Epidermal melanocyte (primary cell): ENCODE measurements at regions not wholly inside any gene's neighbourhood (a gene's known extent, or its start where the extent isn't known, plus 50 kb on each side); places are given as distances from the start of the nearest gene placed in this dataset.
"Not testable (repeated sequence)": the region's sequence is repeated elsewhere in the genome, so short reads cannot be mapped to it uniquely, and the experiment has no call there.

Experiments used
- DNase-seq: peaks from one replicate; pipeline ENCODE4 v3.0.0; 2011; ENCODE audit warnings: low spot score; ENCODE audit not compliant: insufficient read length

- DNase-seq = no peak
These were observed 452.7 kb upstream of the KLHL29 start for GRCh38 chr2:22932288-22932687.

- no peak for DNase-seq
These were observed 450.2 kb upstream of the KLHL29 start for GRCh38 chr2:22934747-22935146.

GRCh38 chr2:22942441-22942840, 442.5 kb upstream of the KLHL29 start:
- no peak for DNase-seq

- no peak for DNase-seq
These were observed 440.8 kb upstream of the KLHL29 start for GRCh38 chr2:22944143-22944542.

- no peak for DNase-seq
These were observed 438.4 kb upstream of the KLHL29 start for GRCh38 chr2:22946553-22946952.

GRCh38 chr2:22947741-22948140, 437.2 kb upstream of the KLHL29 start:
- DNase-seq = no peak

GRCh38 chr2:22950431-22950830, 434.5 kb upstream of the KLHL29 start:
- DNase-seq = no peak

GRCh38 chr2:22952656-22953225, 432.2 kb upstream of the KLHL29 start:
- DNase-seq = no peak

GRCh38 chr2:22957446-22957845, 427.5 kb upstream of the KLHL29 start:
- DNase-seq = no peak

GRCh38 chr2:22958308-22958707, 426.7 kb upstream of the KLHL29 start:
- no peak for DNase-seq

GRCh38 chr2:22967756-22968155, 417.2 kb upstream of the KLHL29 start:
- DNase-seq = no peak

- DNase-seq = no peak
These were observed 414.5 kb upstream of the KLHL29 start for GRCh38 chr2:22970284-22970975.

- no peak for DNase-seq
These were observed 414.0 kb upstream of the KLHL29 start for GRCh38 chr2:22970991-22971390.

GRCh38 chr2:22981785-22982184, 403.2 kb upstream of the KLHL29 start:
- DNase-seq = no peak

GRCh38 chr2:22984152-22984551, 400.8 kb upstream of the KLHL29 start:
- DNase-seq = not testable (repeated sequence)

- no peak for DNase-seq
These were observed 394.7 kb upstream of the KLHL29 start for GRCh38 chr2:22990246-22990645.

- DNase-seq = no peak
These were observed 393.1 kb upstream of the KLHL29 start for GRCh38 chr2:22991844-22992243.

GRCh38 chr2:22992441-22992840, 392.5 kb upstream of the KLHL29 start:
- DNase-seq = no peak

GRCh38 chr2:22993250-22993649, 391.7 kb upstream of the KLHL29 start:
- DNase-seq = no peak

GRCh38 chr2:22995576-22995975, 389.4 kb upstream of the KLHL29 start:
- no peak for DNase-seq

GRCh38 chr2:22996911-22997310, 388.1 kb upstream of the KLHL29 start:
- DNase-seq = no peak

GRCh38 chr2:22998359-22998758, 386.6 kb upstream of the KLHL29 start:
- DNase-seq = no peak

GRCh38 chr2:22999951-23000350, 385.0 kb upstream of the KLHL29 start:
- no peak for DNase-seq
